GOT3 (cell line): ENCODE measurements at regions not wholly inside any gene's neighbourhood (a gene's known extent, or its start where the extent isn't known, plus 50 kb on each side); places are given as distances from the start of the nearest gene placed in this dataset.

Experiments
- DNase-seq: peaks from one replicate; lab custom pipeline; 2025; ENCODE audit warnings: mixed read lengths; lab: John Stamatoyannopoulos, UW

- no peak for DNase-seq
Observed at GRCh38 chr6:1062786-1063545, 248.9 kb upstream of the FOXQ1 start.

- DNase-seq, result no peak
Observed at GRCh38 chr6:1059596-1059995, 252.3 kb upstream of the FOXQ1 start.

- no peak for DNase-seq
Observed at GRCh38 chr6:1057490-1058135, 254.3 kb upstream of the FOXQ1 start.

- DNase-seq, result no peak
Observed at GRCh38 chr6:1055015-1055921, 256.6 kb upstream of the FOXQ1 start.

- DNase-seq, result no peak
Observed at GRCh38 chr6:1054653-1055014, 257.3 kb upstream of the FOXQ1 start.

GRCh38 chr6:1053586-1053985 lies 258.3 kb upstream of the FOXQ1 start:
- no peak for DNase-seq

GRCh38 chr6:1052262-1052661 lies 259.6 kb upstream of the FOXQ1 start:
- no peak for DNase-seq

- DNase-seq, result no peak
Observed at GRCh38 chr6:1049900-1050299, 262.0 kb upstream of the FOXQ1 start.

- no peak for DNase-seq
Observed at GRCh38 chr6:1049170-1049569, 262.7 kb upstream of the FOXQ1 start.

GRCh38 chr6:1047981-1048541 lies 263.8 kb upstream of the FOXQ1 start:
- no peak for DNase-seq

GRCh38 chr6:1045239-1045638 lies 266.7 kb upstream of the FOXQ1 start:
- no peak for DNase-seq

- DNase-seq, result no peak
Observed at GRCh38 chr6:1044040-1044836, 267.7 kb upstream of the FOXQ1 start.

GRCh38 chr6:1043458-1043836 lies 268.5 kb upstream of the FOXQ1 start:
- no peak for DNase-seq

- DNase-seq, result no peak
Observed at GRCh38 chr6:1042583-1043457, 269.1 kb upstream of the FOXQ1 start.

- no peak for DNase-seq
Observed at GRCh38 chr6:1040393-1040792, 271.5 kb upstream of the FOXQ1 start.

- DNase-seq, result no peak
Observed at GRCh38 chr6:1039746-1040145, 272.2 kb upstream of the FOXQ1 start.

- DNase-seq, result no peak
Observed at GRCh38 chr6:1039191-1039590, 272.7 kb upstream of the FOXQ1 start.

- DNase-seq, result no peak
Observed at GRCh38 chr6:1037430-1038202, 274.3 kb upstream of the FOXQ1 start.

GRCh38 chr6:1035401-1035800 lies 276.5 kb upstream of the FOXQ1 start:
- DNase-seq, result no peak

- DNase-seq, result no peak
Observed at GRCh38 chr6:1031720-1032119, 280.2 kb upstream of the FOXQ1 start.
